HEK293T (cell line): ENCODE measurements at regions not wholly inside any gene's neighbourhood (a gene's known extent, or its start where the extent isn't known, plus 50 kb on each side); places are given as distances from the start of the nearest gene placed in this dataset.

Experiments
- ARNT ChIP-seq: fragments of 450-650 bp; IDR thresholded peaks from 2 replicates; pipeline ENCODE4 v1.6.1; 2017; ENCODE audit warnings: mild to moderate bottlenecking
- SP1 ChIP-seq: fragments of 450-650 bp; IDR thresholded peaks from 2 replicates; pipeline ENCODE4 v1.6.1; 2017
- ZNF384 ChIP-seq: fragments of 450-650 bp; IDR thresholded peaks from 2 replicates; pipeline ENCODE4 v1.6.1; 2016

- TF ChIP-seq SP1: no peak
- no peak for TF ChIP-seq ARNT
- TF ChIP-seq ZNF384: no peak
These were observed 160.3 kb upstream of the TMEM45B start for GRCh38 chr11:129655247-129655832.
